ENCODE measurements at regions not wholly inside any gene's neighbourhood (a gene's known extent, or its start where the extent isn't known, plus 50 kb on each side); places are given as distances from the start of the nearest gene placed in this dataset.

GRCh38 chr6:151172751-151173150, 67.0 kb upstream of the AKAP12 start:
- TF ChIP-seq YY1 (IDR thresholded peaks at IDR 0.05; ENCODE audit: insufficient read depth, insufficient read length): no peak
- TF ChIP-seq ZNF274 (IDR thresholded peaks at IDR 0.05; ENCODE audit: low read depth, low read length): no peak
- no peak for TF ChIP-seq SUZ12 (IDR thresholded peaks at IDR 0.05; ENCODE audit: extremely low read depth, insufficient read depth, insufficient read length)
